Nephron (organoid): ENCODE measurements at regions not wholly inside any gene's neighbourhood (a gene's known extent, or its start where the extent isn't known, plus 50 kb on each side); places are given as distances from the start of the nearest gene placed in this dataset.

ENCODE experiments used
- H3K27ac Mint-ChIP-seq, 3 experiments: 2 replicates each; pipeline ENCODE4 v1.8.0; 2020; ENCODE audit warnings: mixed read lengths in 3 of 3, mild to moderate bottlenecking in 2 of 3, moderate library complexity in 1 of 3
- H3K27me3 Mint-ChIP-seq: 2 replicates; pipeline ENCODE4 v1.8.0; 2021; ENCODE audit warnings: low read depth, mild to moderate bottlenecking, moderate library complexity, mixed read lengths
- H3K36me3 Mint-ChIP-seq: 2 replicates; pipeline ENCODE4 v1.8.0; 2020; ENCODE audit warnings: low read depth, mixed read lengths
- H3K4me1 Mint-ChIP-seq: 2 replicates; pipeline ENCODE4 v1.8.0; 2020; ENCODE audit warnings: mixed read lengths
- H3K4me3 Mint-ChIP-seq, 3 experiments: 2 replicates each; pipeline ENCODE4 v1.8.0; 2020; ENCODE audit warnings: mild to moderate bottlenecking in 3 of 3, mixed read lengths in 3 of 3, moderate library complexity in 2 of 3
- H3K9me3 Mint-ChIP-seq: 2 replicates; pipeline ENCODE4 v1.8.0; 2020; ENCODE audit warnings: mixed read lengths
- TF ChIP-seq, protein P1 (sequence below), 3 experiments: fragments of 200-600 bp; sonication (generic); IDR thresholded peaks; one replicate each; pipeline ENCODE4 v1.5.0; 2021; ENCODE audit warnings: antibody characterized with exemption in 3 of 3; ENCODE audit not compliant: unreplicated experiment in 3 of 3

- Mint-ChIP-seq H3K9me3 (peaks cover 5% of the 10 kb centered on the region), H3K4me1 (peaks cover 12% of the 10 kb centered on the region), H3K36me3 (no peaks in the 10 kb centered on the region), H3K4me3 (no peak overlapping the region), H3K27me3 (peaks cover 25% of the 10 kb centered on the region), H3K27ac (no peak overlapping the region)
- TF ChIP-seq, protein P1, sequence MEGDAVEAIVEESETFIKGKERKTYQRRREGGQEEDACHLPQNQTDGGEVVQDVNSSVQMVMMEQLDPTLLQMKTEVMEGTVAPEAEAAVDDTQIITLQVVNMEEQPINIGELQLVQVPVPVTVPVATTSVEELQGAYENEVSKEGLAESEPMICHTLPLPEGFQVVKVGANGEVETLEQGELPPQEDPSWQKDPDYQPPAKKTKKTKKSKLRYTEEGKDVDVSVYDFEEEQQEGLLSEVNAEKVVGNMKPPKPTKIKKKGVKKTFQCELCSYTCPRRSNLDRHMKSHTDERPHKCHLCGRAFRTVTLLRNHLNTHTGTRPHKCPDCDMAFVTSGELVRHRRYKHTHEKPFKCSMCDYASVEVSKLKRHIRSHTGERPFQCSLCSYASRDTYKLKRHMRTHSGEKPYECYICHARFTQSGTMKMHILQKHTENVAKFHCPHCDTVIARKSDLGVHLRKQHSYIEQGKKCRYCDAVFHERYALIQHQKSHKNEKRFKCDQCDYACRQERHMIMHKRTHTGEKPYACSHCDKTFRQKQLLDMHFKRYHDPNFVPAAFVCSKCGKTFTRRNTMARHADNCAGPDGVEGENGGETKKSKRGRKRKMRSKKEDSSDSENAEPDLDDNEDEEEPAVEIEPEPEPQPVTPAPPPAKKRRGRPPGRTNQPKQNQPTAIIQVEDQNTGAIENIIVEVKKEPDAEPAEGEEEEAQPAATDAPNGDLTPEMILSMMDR (IDR thresholded peaks at IDR 0.05; ENCODE audit: unreplicated experiment in 3 of 3) = no peak
Observed at GRCh38 chr2:9149726-9150567, 56.7 kb upstream of the ASAP2 start.

DNA sequence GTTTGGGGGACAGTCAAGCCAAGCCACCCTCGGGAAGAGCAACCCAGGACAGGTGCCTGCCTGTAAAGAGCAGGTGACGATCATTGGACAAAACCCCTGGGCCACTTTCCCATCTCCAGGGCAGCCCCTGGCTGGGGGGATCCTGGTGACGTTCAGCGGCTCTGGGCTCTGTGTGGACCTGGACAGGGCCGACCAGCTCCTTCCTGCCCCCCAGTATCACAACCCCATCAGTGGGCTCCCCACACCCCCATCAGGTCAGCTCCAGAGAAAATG, 57.3 kb upstream of the ASAP2 start:
- Mint-ChIP-seq H3K9me3 (peaks cover 5% of the 10 kb centered on the region), H3K4me3 (no peak overlapping the region), H3K36me3 (no peaks in the 10 kb centered on the region), H3K4me1 (peaks cover 12% of the 10 kb centered on the region), H3K27ac (no peak overlapping the region), H3K27me3 (peaks cover 30% of the 10 kb centered on the region)
- TF ChIP-seq, protein P1 (IDR thresholded peaks at IDR 0.05; ENCODE audit: unreplicated experiment in 3 of 3) = no peak

DNA sequence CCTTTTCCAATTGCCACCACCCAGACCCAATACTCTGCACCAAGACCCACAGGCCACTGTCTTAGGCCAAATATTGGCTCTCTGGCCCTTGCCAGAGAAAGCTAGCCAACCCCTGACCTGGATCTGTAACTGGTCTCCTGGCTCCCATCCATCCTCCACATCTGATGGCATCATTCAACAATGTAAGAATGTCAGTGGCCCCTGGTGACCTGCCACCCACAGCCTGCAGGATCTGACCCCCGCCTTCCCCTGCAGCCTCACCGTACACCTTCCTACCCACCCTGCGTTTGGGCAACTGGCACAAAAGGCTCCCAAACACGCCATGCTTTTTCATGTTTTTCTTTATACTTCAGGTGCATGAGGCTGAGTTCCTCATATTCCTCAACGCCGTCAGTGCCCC, 60.0 kb upstream of the ASAP2 start:
- H3K27me3 Mint-ChIP-seq = peaks cover 35% of the 10 kb centered on the region
- no peaks in the 10 kb centered on the region for H3K4me1 Mint-ChIP-seq
- H3K27ac Mint-ChIP-seq = no peak overlapping the region
- TF ChIP-seq, protein P1 (IDR thresholded peaks at IDR 0.05; ENCODE audit: unreplicated experiment in 3 of 3) = no peak
- no peak overlapping the region for H3K4me3 Mint-ChIP-seq
- no peaks in the 10 kb centered on the region for H3K9me3 Mint-ChIP-seq
- no peaks in the 10 kb centered on the region for H3K36me3 Mint-ChIP-seq

- H3K27ac Mint-ChIP-seq = no peak overlapping the region
- H3K36me3 Mint-ChIP-seq = no peaks in the 10 kb centered on the region
- H3K9me3 Mint-ChIP-seq = no peaks in the 10 kb centered on the region
- peaks cover 35% of the 10 kb centered on the region for H3K27me3 Mint-ChIP-seq
- TF ChIP-seq, protein P1 (IDR thresholded peaks at IDR 0.05; ENCODE audit: unreplicated experiment in 3 of 3) = no peak
- H3K4me3 Mint-ChIP-seq = no peak overlapping the region
- H3K4me1 Mint-ChIP-seq = no peaks in the 10 kb centered on the region
Observed at GRCh38 chr2:9145752-9146430, 60.7 kb upstream of the ASAP2 start.

DNA sequence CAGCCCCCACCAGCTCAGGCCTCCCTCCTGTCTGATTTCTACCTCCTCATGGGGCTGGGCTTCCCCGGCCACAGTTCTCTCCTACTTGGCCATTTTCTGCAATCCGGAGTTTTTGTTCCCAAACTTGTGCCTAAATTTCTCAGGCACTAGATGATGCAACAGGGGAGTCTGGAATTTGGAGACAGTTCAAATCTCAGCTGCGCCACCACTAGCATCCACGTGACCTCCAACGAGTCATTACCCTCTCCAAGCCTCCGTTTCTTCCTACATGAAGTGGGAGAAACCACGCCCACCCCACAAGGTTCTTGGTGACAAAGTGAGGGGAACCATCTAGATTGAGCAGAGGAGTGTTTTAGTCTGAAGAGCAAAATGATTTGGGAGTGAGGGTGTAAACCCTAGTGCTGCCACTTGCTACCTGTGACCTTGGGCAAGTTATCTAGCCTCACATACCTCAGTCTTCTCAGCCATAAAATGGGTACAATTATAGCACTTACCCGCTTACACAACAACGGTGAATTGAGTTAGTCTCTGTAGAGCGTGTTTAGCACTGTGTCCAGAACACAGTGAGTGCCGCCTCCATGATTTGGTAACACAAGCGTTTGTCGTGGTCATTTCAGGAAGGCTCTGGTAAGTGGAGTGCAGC, 61.4 kb upstream of the ASAP2 start:
- H3K4me1 Mint-ChIP-seq = no peaks in the 10 kb centered on the region
- TF ChIP-seq, protein P1 (IDR thresholded peaks at IDR 0.05; ENCODE audit: unreplicated experiment in 3 of 3) = no peak
- H3K4me3 Mint-ChIP-seq = no peak overlapping the region
- H3K9me3 Mint-ChIP-seq = no peaks in the 10 kb centered on the region
- no peak overlapping the region for H3K27ac Mint-ChIP-seq
- H3K27me3 Mint-ChIP-seq = peaks cover 39% of the 10 kb centered on the region
- H3K36me3 Mint-ChIP-seq = no peaks in the 10 kb centered on the region
